Mesendoderm (in vitro differentiated cells): ENCODE measurements at regions not wholly inside any gene's neighbourhood (a gene's known extent, or its start where the extent isn't known, plus 50 kb on each side); places are given as distances from the start of the nearest gene placed in this dataset.

Experiments used
- DNase-seq: peaks from one replicate; pipeline ENCODE4 v3.0.0; 2013
- H2AK5ac ChIP-seq: 2 replicates; pipeline ENCODE4 v1.6.1; 2013; ENCODE audit warnings: low read length, inconsistent platforms
- H2BK120ac ChIP-seq: 2 replicates; pipeline ENCODE4 v1.6.1; 2013; ENCODE audit warnings: low read depth, mild to moderate bottlenecking, low read length, moderate library complexity, mixed read lengths
- H2BK15ac ChIP-seq: replicated peaks from 2 replicates; pipeline ENCODE4 v1.6.1; 2013; ENCODE audit warnings: low read depth, mild to moderate bottlenecking, moderate library complexity
- H2BK5ac ChIP-seq: 2 replicates; pipeline ENCODE4 v1.6.1; 2013; ENCODE audit warnings: low read length, inconsistent platforms
- H3K18ac ChIP-seq: 2 replicates; pipeline ENCODE4 v1.6.1; 2013; ENCODE audit warnings: mild to moderate bottlenecking, low read length, mixed read lengths
- H3K23ac ChIP-seq: one replicate; pipeline ENCODE4 v1.6.1; 2013; ENCODE audit warnings: low read length
- H3K27ac ChIP-seq: 2 replicates; pipeline ENCODE4 v1.5.1; 2013; ENCODE audit warnings: low read depth, mild to moderate bottlenecking, inconsistent platforms, low read length, moderate library complexity
- H3K27me3 ChIP-seq: 2 replicates; pipeline ENCODE4 v1.6.1; 2013; ENCODE audit warnings: low read length, control low read depth, mild to moderate bottlenecking, inconsistent platforms; ENCODE audit not compliant: insufficient read depth, poor library complexity
- H3K36me3 ChIP-seq: 2 replicates; pipeline ENCODE4 v1.6.1; 2013; ENCODE audit warnings: low read length, inconsistent platforms; ENCODE audit not compliant: control insufficient read depth, insufficient read depth
- H3K4ac ChIP-seq: one replicate; pipeline ENCODE4 v1.6.1; 2013; ENCODE audit warnings: low read depth, mild to moderate bottlenecking, low read length, moderate library complexity
- H3K4me1 ChIP-seq: 2 replicates; pipeline ENCODE4 v1.6.1; 2013; ENCODE audit warnings: low read depth, low read length, inconsistent platforms; ENCODE audit not compliant: control insufficient read depth
- H3K4me2 ChIP-seq: 2 replicates; pipeline ENCODE4 v1.6.1; 2013; ENCODE audit warnings: low read length
- H3K4me3 ChIP-seq: 2 replicates; pipeline ENCODE4 v1.5.1; 2013; ENCODE audit warnings: mild to moderate bottlenecking, low read length
- H3K56ac ChIP-seq: one replicate; pipeline ENCODE4 v1.6.1; 2013; ENCODE audit warnings: low read length
- H3K79me1 ChIP-seq: 2 replicates; pipeline ENCODE4 v1.6.1; 2013; ENCODE audit warnings: low read length, inconsistent platforms
- H3K79me2 ChIP-seq: 2 replicates; pipeline ENCODE4 v1.6.1; 2013; ENCODE audit warnings: mild to moderate bottlenecking, low read length; ENCODE audit not compliant: control insufficient read depth, insufficient read depth
- H3K9ac ChIP-seq: 2 replicates; pipeline ENCODE4 v1.6.1; 2013; ENCODE audit warnings: low read length, inconsistent platforms
- H4K5ac ChIP-seq: one replicate; pipeline ENCODE4 v1.6.1; 2013; ENCODE audit warnings: low read length
- H4K8ac ChIP-seq: one replicate; pipeline ENCODE4 v1.6.1; 2013; ENCODE audit warnings: low read depth, mild to moderate bottlenecking, control low read depth, low read length, moderate library complexity
- WGBS: extraction: QIAGEN DNeasy Blood & Tissue Kit; methylation state at CpG from one replicate; pipeline ENCODE4 v1.1.7; 2013; ENCODE audit warnings: low lambda C conversion rate, missing lambda C conversion rate; ENCODE audit not compliant: insufficient coverage; ENCODE audit errors: extremely low coverage; 5-methylcytosine and 5-hydroxymethylcytosine counted together

DNA sequence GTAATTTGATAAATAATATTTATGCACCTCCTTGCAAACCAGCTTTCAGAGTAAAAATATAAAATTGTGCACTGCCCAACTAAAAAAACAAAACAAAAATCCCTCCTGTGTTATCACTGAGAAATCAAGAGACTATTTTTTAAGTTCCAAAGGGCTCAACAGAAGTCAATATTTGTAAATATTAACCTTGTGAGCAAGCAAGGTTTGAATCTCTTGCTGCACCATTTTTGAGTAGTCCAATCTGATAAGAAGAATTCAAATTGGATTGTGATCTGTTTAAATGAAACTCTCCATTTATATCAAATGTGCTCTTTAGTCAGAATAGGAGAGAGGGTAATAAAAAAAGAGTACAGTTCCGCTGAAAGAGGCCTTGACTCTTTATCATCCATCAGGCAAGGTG lies 520.2 kb downstream of the RAB28 start:
- H3K79me1 ChIP-seq: no peaks in the 10 kb centered on the region
- no peak overlapping the region for H3K23ac ChIP-seq
- H3K9ac ChIP-seq: no peak overlapping the region
- H3K4me2 ChIP-seq: no peak overlapping the region
- H3K36me3 ChIP-seq: no peaks in the 10 kb centered on the region
- no peaks in the 10 kb centered on the region for H3K27me3 ChIP-seq
- H2BK5ac ChIP-seq: no peak overlapping the region
- H2AK5ac ChIP-seq: no peak overlapping the region
- no peak overlapping the region for H3K18ac ChIP-seq
- H3K4me1 ChIP-seq: no peaks in the 10 kb centered on the region
- no peak overlapping the region for H4K5ac ChIP-seq
- no peak for DNase-seq
- H3K4me3 ChIP-seq: no peak overlapping the region
- no peaks in the 10 kb centered on the region for H3K79me2 ChIP-seq
- WGBS: no CpG with 5 or more reads among the region's 1 CpG
- no peak overlapping the region for H3K27ac ChIP-seq
- no peak overlapping the region for H2BK15ac ChIP-seq
- H3K56ac ChIP-seq: no peak overlapping the region
- no peak overlapping the region for H3K4ac ChIP-seq
- no peak overlapping the region for H4K8ac ChIP-seq
- no peak overlapping the region for H2BK120ac ChIP-seq

DNA sequence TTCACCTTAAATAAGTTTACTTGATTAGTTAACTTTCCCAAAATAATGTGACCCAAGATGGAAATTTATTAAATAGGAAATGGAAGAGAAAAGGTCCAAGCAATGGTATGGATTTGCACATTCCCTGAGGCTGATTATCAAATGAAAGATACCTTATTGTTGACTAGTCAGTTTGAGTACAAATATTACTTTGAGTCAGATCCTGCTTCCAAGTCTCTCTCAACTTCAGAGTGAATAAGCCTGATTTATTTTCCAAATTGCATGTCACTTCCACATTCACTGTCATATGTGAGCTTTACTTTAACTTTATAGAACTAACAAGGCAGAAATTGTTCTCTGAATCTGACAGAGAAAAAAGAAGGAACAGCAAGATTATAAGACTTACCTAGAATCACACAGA lies 520.8 kb downstream of the RAB28 start:
- Histone ChIP-seq H3K18ac (no peak overlapping the region), H3K79me2 (no peaks in the 10 kb centered on the region), H3K56ac (no peak overlapping the region), H2BK5ac (no peak overlapping the region), H3K4ac (no peak overlapping the region), H4K8ac (no peak overlapping the region), H3K4me2 (no peak overlapping the region), H2BK120ac (no peak overlapping the region), H3K23ac (no peak overlapping the region), H4K5ac (no peak overlapping the region), H2AK5ac (no peak overlapping the region), H2BK15ac (no peak overlapping the region), H3K79me1 (no peaks in the 10 kb centered on the region), H3K4me3 (no peak overlapping the region), H3K9ac (no peak overlapping the region), H3K4me1 (no peaks in the 10 kb centered on the region), H3K27me3 (no peaks in the 10 kb centered on the region), H3K27ac (no peak overlapping the region), H3K36me3 (no peaks in the 10 kb centered on the region)
- DNase-seq: no peak

DNA sequence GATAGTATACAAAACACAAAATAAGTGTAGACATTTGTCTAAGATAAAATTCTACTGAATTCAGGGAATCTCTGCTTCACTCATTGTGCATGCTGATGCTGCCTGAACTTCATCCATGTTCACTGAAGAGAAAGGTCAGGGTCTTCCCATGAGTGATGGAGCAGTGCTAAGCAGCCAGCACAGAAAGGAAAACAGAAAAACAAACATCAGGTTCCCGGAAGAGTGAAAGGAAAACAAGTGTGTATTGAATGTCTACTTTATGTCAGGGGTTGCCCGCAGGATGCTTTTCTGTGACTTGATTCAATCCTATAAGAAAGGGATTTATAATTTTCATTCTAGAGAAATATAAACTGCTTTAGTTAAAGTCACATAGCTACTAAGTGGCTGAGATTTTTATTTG lies 522.4 kb downstream of the RAB28 start:
- H3K27me3 ChIP-seq: no peaks in the 10 kb centered on the region
- H3K9ac ChIP-seq: no peak overlapping the region
- H3K79me2 ChIP-seq: no peaks in the 10 kb centered on the region
- no peak for DNase-seq
- no peak overlapping the region for H4K5ac ChIP-seq
- H3K4me3 ChIP-seq: no peak overlapping the region
- WGBS: no CpG with 5 or more reads among the region's 2 CpGs
- H3K4ac ChIP-seq: no peak overlapping the region
- no peak overlapping the region for H2AK5ac ChIP-seq
- no peaks in the 10 kb centered on the region for H3K79me1 ChIP-seq
- H2BK15ac ChIP-seq: no peak overlapping the region
- H3K27ac ChIP-seq: no peak overlapping the region
- H3K23ac ChIP-seq: no peak overlapping the region
- no peak overlapping the region for H3K18ac ChIP-seq
- H3K56ac ChIP-seq: no peak overlapping the region
- H3K4me1 ChIP-seq: no peaks in the 10 kb centered on the region
- no peak overlapping the region for H3K4me2 ChIP-seq
- no peak overlapping the region for H2BK5ac ChIP-seq
- H4K8ac ChIP-seq: no peak overlapping the region
- H2BK120ac ChIP-seq: no peak overlapping the region
- H3K36me3 ChIP-seq: no peaks in the 10 kb centered on the region

DNA sequence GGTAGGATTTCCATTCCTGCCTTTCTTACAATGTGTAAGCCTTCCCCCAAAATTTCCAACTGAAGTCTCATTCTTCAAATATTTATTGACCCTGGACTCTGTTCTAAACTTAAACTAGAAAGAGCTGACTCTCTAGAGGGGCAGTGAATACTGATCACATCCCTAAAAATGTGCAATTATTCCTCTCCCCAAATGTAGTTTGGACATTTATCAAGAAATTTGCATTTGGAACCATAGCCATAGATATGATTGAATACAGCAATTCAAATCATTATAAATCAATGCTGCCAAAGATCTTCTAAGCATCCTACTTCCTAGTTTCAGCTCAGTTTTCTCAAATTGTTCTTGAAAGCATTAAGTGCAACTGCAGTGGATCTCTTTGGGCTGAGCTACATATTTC lies 525.7 kb downstream of the RAB28 start:
- H3K4ac ChIP-seq: no peak overlapping the region
- H2BK120ac ChIP-seq: no peak overlapping the region
- H3K23ac ChIP-seq: no peak overlapping the region
- no peak overlapping the region for H2BK15ac ChIP-seq
- H2AK5ac ChIP-seq: no peak overlapping the region
- no peak overlapping the region for H3K9ac ChIP-seq
- H3K79me1 ChIP-seq: no peaks in the 10 kb centered on the region
- no peak overlapping the region for H4K8ac ChIP-seq
- no peak for DNase-seq
- no peak overlapping the region for H3K4me3 ChIP-seq
- no peaks in the 10 kb centered on the region for H3K79me2 ChIP-seq
- no peaks in the 10 kb centered on the region for H3K27me3 ChIP-seq
- H3K36me3 ChIP-seq: no peaks in the 10 kb centered on the region
- H4K5ac ChIP-seq: no peak overlapping the region
- H3K18ac ChIP-seq: no peak overlapping the region
- H2BK5ac ChIP-seq: no peak overlapping the region
- H3K4me2 ChIP-seq: no peak overlapping the region
- peaks cover 2% of the 10 kb centered on the region for H3K4me1 ChIP-seq
- no peak overlapping the region for H3K56ac ChIP-seq
- H3K27ac ChIP-seq: no peak overlapping the region

DNA sequence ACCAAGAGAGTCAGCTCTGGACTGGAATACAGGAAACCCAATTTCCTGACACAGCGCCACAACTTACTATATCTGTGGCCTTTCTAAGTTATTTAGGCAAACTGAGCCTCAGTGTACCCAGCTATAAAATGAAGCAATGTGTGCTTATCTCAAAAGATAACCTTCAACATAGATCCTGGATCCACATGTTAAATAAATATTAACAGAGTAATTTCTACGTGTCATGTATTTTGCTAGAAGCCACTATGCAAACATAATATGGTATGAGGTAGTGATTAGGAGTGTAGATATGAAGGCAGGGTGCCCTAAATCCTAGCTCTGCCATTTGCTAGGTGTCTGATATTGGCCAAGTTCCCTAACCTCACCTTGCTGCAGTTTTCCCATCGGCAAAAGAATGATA lies 527.0 kb downstream of the RAB28 start:
- no peak overlapping the region for H3K27ac ChIP-seq
- H3K23ac ChIP-seq: no peak overlapping the region
- H2BK5ac ChIP-seq: no peak overlapping the region
- peaks cover 2% of the 10 kb centered on the region for H3K4me1 ChIP-seq
- H3K9ac ChIP-seq: no peak overlapping the region
- no peak overlapping the region for H4K5ac ChIP-seq
- no peak for DNase-seq
- WGBS: no CpG with 5 or more reads among the region's 3 CpGs
- H3K27me3 ChIP-seq: no peaks in the 10 kb centered on the region
- no peak overlapping the region for H3K4me3 ChIP-seq
- H3K4me2 ChIP-seq: no peak overlapping the region
- H2AK5ac ChIP-seq: no peak overlapping the region
- no peak overlapping the region for H2BK15ac ChIP-seq
- no peak overlapping the region for H2BK120ac ChIP-seq
- H3K4ac ChIP-seq: no peak overlapping the region
- no peak overlapping the region for H3K18ac ChIP-seq
- no peak overlapping the region for H4K8ac ChIP-seq
- no peaks in the 10 kb centered on the region for H3K36me3 ChIP-seq
- no peak overlapping the region for H3K56ac ChIP-seq
- H3K79me2 ChIP-seq: no peaks in the 10 kb centered on the region
- no peaks in the 10 kb centered on the region for H3K79me1 ChIP-seq

DNA sequence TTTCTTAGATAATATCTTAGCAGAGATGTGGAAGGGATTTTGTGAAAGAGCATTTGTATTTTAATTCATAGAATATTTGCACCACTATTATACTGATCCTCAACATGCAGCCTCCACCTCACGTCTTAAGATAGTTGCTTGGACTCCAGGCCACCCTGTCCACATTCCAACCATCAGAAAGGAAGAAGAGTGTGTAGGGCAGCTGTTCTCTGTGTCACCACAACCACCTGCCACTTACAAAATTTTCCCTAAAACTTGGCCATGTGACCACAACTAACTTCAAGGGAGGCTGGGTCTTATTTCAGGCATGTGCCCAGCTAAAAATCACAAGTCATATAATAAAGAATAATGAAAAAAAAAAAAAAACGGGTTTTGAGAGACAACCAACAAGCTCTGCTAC lies 528.1 kb downstream of the RAB28 start:
- Histone ChIP-seq H3K4me1 (peaks cover 2% of the 10 kb centered on the region), H3K23ac (no peak overlapping the region), H2BK5ac (no peak overlapping the region), H4K8ac (no peak overlapping the region), H2BK120ac (no peak overlapping the region), H3K4me2 (no peak overlapping the region), H3K9ac (no peak overlapping the region), H3K56ac (no peak overlapping the region), H4K5ac (no peak overlapping the region), H2BK15ac (no peak overlapping the region), H3K4me3 (no peak overlapping the region), H3K27me3 (no peaks in the 10 kb centered on the region), H3K4ac (no peak overlapping the region), H2AK5ac (no peak overlapping the region), H3K79me2 (no peaks in the 10 kb centered on the region), H3K36me3 (no peaks in the 10 kb centered on the region), H3K79me1 (no peaks in the 10 kb centered on the region), H3K18ac (no peak overlapping the region), H3K27ac (no peak overlapping the region)
- WGBS: no CpG with 5 or more reads among the region's 2 CpGs
- no peak for DNase-seq
